Erythroblast (primary cell): ENCODE measurements at regions not wholly inside any gene's neighbourhood (a gene's known extent, or its start where the extent isn't known, plus 50 kb on each side); places are given as distances from the start of the nearest gene placed in this dataset.

Source experiments
- GATA1 ChIP-seq: IDR thresholded peaks from 2 replicates; pipeline ENCODE4 v1.6.1; 2011; ENCODE audit warnings: low read depth, mild to moderate bottlenecking, control low read depth, low read length, moderate library complexity
- POLR2A ChIP-seq: IDR thresholded peaks from 2 replicates; pipeline ENCODE4 v1.6.1; 2011; ENCODE audit warnings: mild to moderate bottlenecking, low read length

- no peak for TF ChIP-seq POLR2A
- TF ChIP-seq GATA1: no peak
Observed at GRCh38 chr10:117754770-117755658, 212.5 kb downstream of the EMX2 start.
